Neural progenitor cell (in vitro differentiated cells): ENCODE measurements at regions not wholly inside any gene's neighbourhood (a gene's known extent, or its start where the extent isn't known, plus 50 kb on each side); places are given as distances from the start of the nearest gene placed in this dataset.

ENCODE experiments used
- DNase-seq: peaks from one replicate; pipeline ENCODE4 v3.0.0-alpha.2; 2016; ENCODE audit warnings: low spot score
- H2AFZ ChIP-seq: fragments of 200-600 bp; sonication (generic); replicated peaks from 2 replicates; pipeline ENCODE4 v1.6.1; 2016; ENCODE audit warnings: antibody characterized with exemption
- H3F3A ChIP-seq: fragments of 200-600 bp; sonication (generic); 2 replicates; pipeline ENCODE4 v1.6.1; 2016; ENCODE audit warnings: antibody characterized with exemption, low read depth
- H3K27ac ChIP-seq: fragments of 200-600 bp; sonication (generic); 2 replicates; pipeline ENCODE4 v1.5.1; 2016; ENCODE audit warnings: mild to moderate bottlenecking
- H3K27me3 ChIP-seq: fragments of 200-600 bp; sonication (generic); 2 replicates; pipeline ENCODE4 v1.6.1; 2016; ENCODE audit warnings: mild to moderate bottlenecking, moderate library complexity
- H3K36me3 ChIP-seq: fragments of 200-600 bp; sonication (generic); 2 replicates; pipeline ENCODE4 v1.5.1; 2016
- H3K4me1 ChIP-seq: fragments of 200-600 bp; sonication (generic); 2 replicates; pipeline ENCODE4 v1.6.1; 2016; ENCODE audit warnings: mixed run types
- H3K4me2 ChIP-seq: fragments of 200-600 bp; sonication (generic); 2 replicates; pipeline ENCODE4 v1.6.1; 2016
- H3K4me3 ChIP-seq: fragments of 200-600 bp; sonication (generic); 2 replicates; pipeline ENCODE4 v1.5.1; 2016
- H3K79me2 ChIP-seq: fragments of 200-600 bp; sonication (generic); 2 replicates; pipeline ENCODE4 v1.6.1; 2016; ENCODE audit warnings: low read depth
- H3K9ac ChIP-seq: fragments of 200-600 bp; sonication (generic); 2 replicates; pipeline ENCODE4 v1.6.1; 2016
- H3K9me3 ChIP-seq: fragments of 200-600 bp; sonication (generic); 2 replicates; pipeline ENCODE4 v1.5.1; 2016; ENCODE audit warnings: low read depth
- H4K20me1 ChIP-seq: fragments of 200-600 bp; sonication (generic); 2 replicates; pipeline ENCODE4 v1.6.1; 2016; ENCODE audit warnings: low read depth
- H3K27ac Mint-ChIP-seq: 3 replicates; pipeline ENCODE4 v1.8.0; 2021; ENCODE audit warnings: mixed read lengths
- H3K27me3 Mint-ChIP-seq: 2 replicates; pipeline ENCODE4 v1.8.0; 2022; ENCODE audit warnings: low read depth, mild to moderate bottlenecking, inconsistent platforms, moderate library complexity, mixed read lengths; ENCODE audit not compliant: insufficient read depth
- H3K36me3 Mint-ChIP-seq: 3 replicates; pipeline ENCODE4 v1.8.0; 2021; ENCODE audit warnings: mixed read lengths
- H3K4me1 Mint-ChIP-seq: 3 replicates; pipeline ENCODE4 v1.8.0; 2021; ENCODE audit warnings: mixed read lengths
- H3K4me3 Mint-ChIP-seq: 3 replicates; pipeline ENCODE4 v1.8.0; 2021; ENCODE audit warnings: mild to moderate bottlenecking, moderate library complexity, mixed read lengths
- H3K9me3 Mint-ChIP-seq: 3 replicates; pipeline ENCODE4 v1.8.0; 2020; ENCODE audit warnings: mixed read lengths
- EZH2 ChIP-seq: fragments of 200-600 bp; sonication (generic); IDR thresholded peaks from 2 replicates; pipeline ENCODE4 v1.6.1; 2017; ENCODE audit warnings: antibody characterized with exemption, mild to moderate bottlenecking, moderate library complexity
- EZH2phosphoT487 ChIP-seq: fragments of 200-600 bp; sonication (generic); IDR thresholded peaks from 2 replicates; pipeline ENCODE4 v1.6.1; 2017; ENCODE audit warnings: antibody characterized with exemption
- TF ChIP-seq, protein P1 (sequence below): fragments of 200-600 bp; sonication (generic); IDR thresholded peaks from 2 replicates; pipeline ENCODE4 v1.5.1; 2017; ENCODE audit warnings: antibody characterized with exemption, mild to moderate bottlenecking

DNA sequence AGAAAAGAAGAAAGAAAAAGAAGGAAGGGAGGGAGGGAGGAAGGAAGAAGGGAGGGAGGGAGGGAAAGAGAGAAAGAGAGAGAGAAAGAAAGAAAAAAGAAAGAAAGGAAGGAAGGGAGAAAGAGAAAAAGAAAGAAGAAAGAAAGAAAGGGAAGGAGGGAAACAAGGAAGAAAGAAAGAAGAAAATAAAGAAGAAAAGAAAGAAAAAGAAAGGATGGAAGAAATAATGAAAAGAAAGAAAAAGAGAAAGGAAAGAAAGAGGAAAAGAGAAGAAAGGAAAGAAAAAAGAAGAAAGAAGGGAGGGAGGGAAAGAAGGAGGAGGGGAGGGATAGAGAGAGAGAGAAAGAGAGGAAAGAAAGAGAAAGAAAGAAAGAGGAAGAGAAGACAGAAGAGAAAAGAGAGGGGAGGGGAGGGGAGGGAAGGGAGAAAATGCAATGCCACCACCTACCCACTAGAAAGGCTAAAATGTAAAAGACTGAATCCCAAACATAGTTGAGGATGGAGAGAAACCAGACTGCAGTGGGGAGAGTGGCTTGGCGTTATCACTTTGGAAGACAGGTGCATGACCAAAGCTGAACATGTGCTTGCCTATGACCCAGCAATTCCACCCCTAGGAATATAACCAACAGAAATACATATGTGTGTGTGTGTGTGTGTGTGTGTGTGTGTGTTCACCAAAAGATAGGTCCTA lies 66.9 kb upstream of the KLF13 start:
- no peaks in the 10 kb centered on the region for H3K36me3 ChIP-seq
- H3K79me2 ChIP-seq: no peaks in the 10 kb centered on the region
- H3K4me1 ChIP-seq: no peaks in the 10 kb centered on the region
- Mint-ChIP-seq H3K4me3 (no peak overlapping the region), H3K9me3 (no peaks in the 10 kb centered on the region), H3K27ac (no peak overlapping the region), H3K27me3 (peaks cover 8% of the 10 kb centered on the region), H3K4me1 (no peaks in the 10 kb centered on the region), H3K36me3 (no peaks in the 10 kb centered on the region)
- no peak overlapping the region for H3K4me3 ChIP-seq
- H2AFZ ChIP-seq: no peak overlapping the region
- no peaks in the 10 kb centered on the region for H3K27me3 ChIP-seq
- H4K20me1 ChIP-seq: no peaks in the 10 kb centered on the region
- H3K9ac ChIP-seq: no peak overlapping the region
- H3K27ac ChIP-seq: no peak overlapping the region
- TF ChIP-seq EZH2phosphoT487: no peak
- TF ChIP-seq, protein P1, sequence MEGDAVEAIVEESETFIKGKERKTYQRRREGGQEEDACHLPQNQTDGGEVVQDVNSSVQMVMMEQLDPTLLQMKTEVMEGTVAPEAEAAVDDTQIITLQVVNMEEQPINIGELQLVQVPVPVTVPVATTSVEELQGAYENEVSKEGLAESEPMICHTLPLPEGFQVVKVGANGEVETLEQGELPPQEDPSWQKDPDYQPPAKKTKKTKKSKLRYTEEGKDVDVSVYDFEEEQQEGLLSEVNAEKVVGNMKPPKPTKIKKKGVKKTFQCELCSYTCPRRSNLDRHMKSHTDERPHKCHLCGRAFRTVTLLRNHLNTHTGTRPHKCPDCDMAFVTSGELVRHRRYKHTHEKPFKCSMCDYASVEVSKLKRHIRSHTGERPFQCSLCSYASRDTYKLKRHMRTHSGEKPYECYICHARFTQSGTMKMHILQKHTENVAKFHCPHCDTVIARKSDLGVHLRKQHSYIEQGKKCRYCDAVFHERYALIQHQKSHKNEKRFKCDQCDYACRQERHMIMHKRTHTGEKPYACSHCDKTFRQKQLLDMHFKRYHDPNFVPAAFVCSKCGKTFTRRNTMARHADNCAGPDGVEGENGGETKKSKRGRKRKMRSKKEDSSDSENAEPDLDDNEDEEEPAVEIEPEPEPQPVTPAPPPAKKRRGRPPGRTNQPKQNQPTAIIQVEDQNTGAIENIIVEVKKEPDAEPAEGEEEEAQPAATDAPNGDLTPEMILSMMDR: no peak
- H3K4me2 ChIP-seq: no peak overlapping the region
- DNase-seq: no peak
- H3F3A ChIP-seq: no peaks in the 10 kb centered on the region
- H3K9me3 ChIP-seq: no peaks in the 10 kb centered on the region

DNA sequence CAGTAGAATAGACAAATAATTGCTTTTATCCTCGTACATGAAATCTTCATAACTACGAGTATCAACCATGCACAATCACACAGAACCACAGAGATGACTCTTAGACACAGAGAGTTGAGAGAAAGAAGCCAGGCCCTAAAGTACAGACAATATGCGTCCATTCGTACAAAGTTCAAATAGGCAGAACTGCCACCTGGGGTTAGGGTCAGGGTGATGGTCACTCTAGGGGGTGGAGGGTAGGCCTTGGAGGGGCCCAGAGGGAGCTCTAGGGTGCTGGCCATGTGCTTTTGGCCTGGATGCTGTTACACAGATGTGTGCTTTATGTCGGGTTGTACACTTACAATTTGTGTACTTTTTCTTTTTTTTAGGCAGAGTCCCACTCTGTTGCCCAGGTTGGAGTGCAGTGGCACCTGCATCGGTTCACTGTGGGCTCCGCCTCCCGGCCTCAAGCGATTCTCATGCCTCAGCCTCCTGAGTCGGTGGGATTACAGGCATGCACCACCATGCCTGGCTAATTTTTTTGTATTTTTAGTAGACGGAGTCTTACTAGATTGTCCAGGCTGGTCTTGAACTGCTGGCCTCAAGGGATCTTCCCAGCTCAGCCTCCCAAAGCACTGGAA lies 65.9 kb upstream of the KLF13 start:
- H3K27ac ChIP-seq: no peak overlapping the region

DNA sequence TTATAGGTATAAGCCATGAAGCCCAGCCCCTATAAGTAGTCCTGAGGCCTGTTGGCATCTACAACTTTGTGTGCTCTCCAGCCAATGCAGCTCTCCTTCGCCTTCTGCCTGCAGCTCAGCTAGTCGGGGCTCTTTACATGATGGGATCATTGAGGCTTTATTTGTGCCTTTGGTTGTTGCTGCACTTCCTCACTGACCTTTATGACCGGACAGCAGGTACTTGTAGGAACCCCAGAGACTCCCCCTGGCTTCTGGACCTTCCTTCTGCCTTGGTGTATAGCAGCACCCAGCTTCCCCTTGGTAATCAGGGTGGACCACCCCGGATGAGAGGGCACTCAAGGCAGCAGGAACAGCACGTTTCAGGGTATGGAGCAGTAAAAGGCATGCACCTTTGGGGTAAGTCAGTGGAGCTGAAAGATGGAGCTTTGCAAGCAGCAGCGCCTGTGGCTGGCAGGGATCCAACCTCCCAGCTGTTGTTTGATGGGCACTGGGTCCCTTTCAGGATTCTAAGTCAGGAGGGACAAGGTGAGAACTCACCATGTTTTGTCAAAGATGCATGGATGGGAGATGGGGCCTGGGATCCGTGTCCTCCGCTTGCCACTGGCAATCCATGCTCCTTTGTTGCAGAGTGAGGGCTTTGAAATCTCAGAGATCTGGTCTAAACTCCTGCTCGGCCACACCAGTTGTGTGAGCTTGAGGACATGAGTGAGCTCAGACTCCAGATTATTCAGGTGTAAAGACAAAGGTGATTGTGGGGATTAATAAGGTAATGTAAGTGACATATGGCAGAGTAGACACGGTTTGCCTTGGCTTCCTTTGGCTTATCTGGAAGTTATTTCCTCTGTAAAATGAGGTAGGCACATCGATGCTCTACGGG lies 65.1 kb upstream of the KLF13 start:
- Histone ChIP-seq H3K4me2 (no peak overlapping the region), H3K4me1 (peaks cover 6% of the 10 kb centered on the region), H3K36me3 (no peaks in the 10 kb centered on the region), H3K9me3 (no peaks in the 10 kb centered on the region), H4K20me1 (no peaks in the 10 kb centered on the region), H3F3A (no peaks in the 10 kb centered on the region), H3K27ac (no peak overlapping the region), H3K9ac (no peak overlapping the region), H3K4me3 (no peak overlapping the region), H3K27me3 (no peaks in the 10 kb centered on the region), H3K79me2 (no peaks in the 10 kb centered on the region), H2AFZ (no peak overlapping the region)
- H3K9me3 Mint-ChIP-seq: no peaks in the 10 kb centered on the region
- TF ChIP-seq EZH2 (no peak), EZH2phosphoT487 (no peak)
- TF ChIP-seq, protein P1: no peak
- H3K4me3 Mint-ChIP-seq: no peak overlapping the region
- DNase-seq: no peak
- H3K27ac Mint-ChIP-seq: no peak overlapping the region
- no peaks in the 10 kb centered on the region for H3K36me3 Mint-ChIP-seq
- peaks cover 4% of the 10 kb centered on the region for H3K4me1 Mint-ChIP-seq
- H3K27me3 Mint-ChIP-seq: peaks cover 10% of the 10 kb centered on the region

More for the DNA sequence above, 65.9 kb upstream of the KLF13 start:
- Histone ChIP-seq H3K79me2 (no peaks in the 10 kb centered on the region), H3K9ac (no peak overlapping the region), H3K4me2 (no peak overlapping the region), H2AFZ (no peak overlapping the region), H3K27me3 (no peaks in the 10 kb centered on the region), H3K4me3 (no peak overlapping the region), H3K9me3 (no peaks in the 10 kb centered on the region), H3K36me3 (no peaks in the 10 kb centered on the region), H3F3A (no peaks in the 10 kb centered on the region), H4K20me1 (no peaks in the 10 kb centered on the region), H3K4me1 (no peaks in the 10 kb centered on the region)
- Mint-ChIP-seq H3K9me3 (no peaks in the 10 kb centered on the region), H3K36me3 (no peaks in the 10 kb centered on the region), H3K27ac (no peak overlapping the region), H3K4me1 (peaks cover 4% of the 10 kb centered on the region), H3K4me3 (no peak overlapping the region), H3K27me3 (peaks cover 12% of the 10 kb centered on the region)
- DNase-seq: no peak
- TF ChIP-seq, protein P1: no peak
- TF ChIP-seq EZH2: no peak
- no peak for TF ChIP-seq EZH2phosphoT487
